Spleen (tissue), 7 donors: ENCODE measurements at regions not wholly inside any gene's neighbourhood (a gene's known extent, or its start where the extent isn't known, plus 50 kb on each side); places are given as distances from the start of the nearest gene placed in this dataset.

Experiments used
- POLR2A ChIP-seq, 3 donors: fragments of 450-650 bp; IDR thresholded peaks; one replicate each; pipeline ENCODE4 v1.5.1; 2017; ENCODE audit warnings: antibody characterized with exemption in 3 of 3, mild to moderate bottlenecking in 1 of 3
- TF ChIP-seq, protein P1 (sequence below), 11 experiments: fragments of 200-600 bp in 7 of 11; fragments of 450-650 bp in 4 of 11; sonication (generic) in 4 of 11; IDR thresholded peaks in 8 of 11; conservative IDR thresholded peaks in 3 of 11; 1 replicate in 7 of 11; 2 replicates in 4 of 11; pipeline versions ENCODE4 v1.4.0 to v1.8.0; 2016 to 2021; ENCODE audit warnings: antibody characterized with exemption in 11 of 11, inconsistent platforms in 4 of 11, mild to moderate bottlenecking in 1 of 11
- donor health status: DM: no; HTN: no; CAD: no; lungs with moderate emphysema.
- donor health status: DM: no; HTN: no; CAD: no.
- donor health status: DM: no; HTN: no; CAD: no.

DNA sequence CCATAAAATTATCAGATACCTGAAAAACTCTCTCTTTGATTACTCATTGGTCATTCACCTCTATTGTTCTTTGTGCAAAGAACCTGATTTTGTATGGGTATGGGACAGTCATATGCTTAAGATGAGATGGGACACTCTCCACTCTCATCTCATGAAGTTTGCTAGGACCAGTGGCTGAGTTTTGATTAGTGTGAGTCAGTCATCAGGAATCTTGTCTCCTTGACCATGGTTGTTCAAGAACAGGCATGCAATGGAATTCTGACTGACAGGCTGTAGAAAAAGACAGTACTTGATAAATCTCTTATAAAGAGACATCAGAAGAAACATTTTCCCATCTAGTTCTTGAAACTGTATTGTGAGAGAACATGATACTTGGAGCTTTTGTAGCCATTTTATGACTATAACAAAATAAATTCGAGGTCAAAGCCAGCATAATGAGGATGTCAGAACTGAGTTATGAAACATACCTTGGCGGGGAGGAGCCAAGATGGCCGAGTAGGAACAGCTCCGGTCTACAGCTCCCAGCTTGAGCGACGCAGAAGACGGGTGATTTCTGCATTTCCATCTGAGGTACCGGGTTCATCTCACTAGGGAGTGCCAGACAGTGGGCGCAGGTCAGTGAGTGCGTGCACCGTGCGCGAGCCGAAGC lies 367.0 kb downstream of the NR4A2 start:
- TF ChIP-seq, protein P1, sequence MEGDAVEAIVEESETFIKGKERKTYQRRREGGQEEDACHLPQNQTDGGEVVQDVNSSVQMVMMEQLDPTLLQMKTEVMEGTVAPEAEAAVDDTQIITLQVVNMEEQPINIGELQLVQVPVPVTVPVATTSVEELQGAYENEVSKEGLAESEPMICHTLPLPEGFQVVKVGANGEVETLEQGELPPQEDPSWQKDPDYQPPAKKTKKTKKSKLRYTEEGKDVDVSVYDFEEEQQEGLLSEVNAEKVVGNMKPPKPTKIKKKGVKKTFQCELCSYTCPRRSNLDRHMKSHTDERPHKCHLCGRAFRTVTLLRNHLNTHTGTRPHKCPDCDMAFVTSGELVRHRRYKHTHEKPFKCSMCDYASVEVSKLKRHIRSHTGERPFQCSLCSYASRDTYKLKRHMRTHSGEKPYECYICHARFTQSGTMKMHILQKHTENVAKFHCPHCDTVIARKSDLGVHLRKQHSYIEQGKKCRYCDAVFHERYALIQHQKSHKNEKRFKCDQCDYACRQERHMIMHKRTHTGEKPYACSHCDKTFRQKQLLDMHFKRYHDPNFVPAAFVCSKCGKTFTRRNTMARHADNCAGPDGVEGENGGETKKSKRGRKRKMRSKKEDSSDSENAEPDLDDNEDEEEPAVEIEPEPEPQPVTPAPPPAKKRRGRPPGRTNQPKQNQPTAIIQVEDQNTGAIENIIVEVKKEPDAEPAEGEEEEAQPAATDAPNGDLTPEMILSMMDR (IDR thresholded peaks at IDR 0.05 in 8 of 11, conservative IDR thresholded peaks at IDR 0.05 in 3 of 11): no peak
- TF ChIP-seq POLR2A (IDR thresholded peaks at IDR 0.05): no peak
